ENCODE measurements at regions not wholly inside any gene's neighbourhood (a gene's known extent, or its start where the extent isn't known, plus 50 kb on each side); places are given as distances from the start of the nearest gene placed in this dataset.

GRCh38 chr11:29482510-29482909, 534.3 kb downstream of the KCNA4 start:
- no peak for DNase-seq (ENCODE audit: low read depth in 1 of 2, low spot score in 1 of 2)
- no peak overlapping the region for H3K4me3 ChIP-seq (replicated peaks; ENCODE audit: insufficient read depth, low read length)
- TF ChIP-seq GABPA (IDR thresholded peaks at IDR 0.05; ENCODE audit: low read depth): no peak
- no peak for TF ChIP-seq POLR2AphosphoS5 (IDR thresholded peaks at IDR 0.05; ENCODE audit: low read depth)
- no peak for TF ChIP-seq SPI1 (IDR thresholded peaks at IDR 0.05; ENCODE audit: borderline replicate concordance, low read depth)
- TF ChIP-seq CTCF (IDR thresholded peaks at IDR 0.05; ENCODE audit: insufficient read depth, low read length): no peak
- TF ChIP-seq, protein P1, sequence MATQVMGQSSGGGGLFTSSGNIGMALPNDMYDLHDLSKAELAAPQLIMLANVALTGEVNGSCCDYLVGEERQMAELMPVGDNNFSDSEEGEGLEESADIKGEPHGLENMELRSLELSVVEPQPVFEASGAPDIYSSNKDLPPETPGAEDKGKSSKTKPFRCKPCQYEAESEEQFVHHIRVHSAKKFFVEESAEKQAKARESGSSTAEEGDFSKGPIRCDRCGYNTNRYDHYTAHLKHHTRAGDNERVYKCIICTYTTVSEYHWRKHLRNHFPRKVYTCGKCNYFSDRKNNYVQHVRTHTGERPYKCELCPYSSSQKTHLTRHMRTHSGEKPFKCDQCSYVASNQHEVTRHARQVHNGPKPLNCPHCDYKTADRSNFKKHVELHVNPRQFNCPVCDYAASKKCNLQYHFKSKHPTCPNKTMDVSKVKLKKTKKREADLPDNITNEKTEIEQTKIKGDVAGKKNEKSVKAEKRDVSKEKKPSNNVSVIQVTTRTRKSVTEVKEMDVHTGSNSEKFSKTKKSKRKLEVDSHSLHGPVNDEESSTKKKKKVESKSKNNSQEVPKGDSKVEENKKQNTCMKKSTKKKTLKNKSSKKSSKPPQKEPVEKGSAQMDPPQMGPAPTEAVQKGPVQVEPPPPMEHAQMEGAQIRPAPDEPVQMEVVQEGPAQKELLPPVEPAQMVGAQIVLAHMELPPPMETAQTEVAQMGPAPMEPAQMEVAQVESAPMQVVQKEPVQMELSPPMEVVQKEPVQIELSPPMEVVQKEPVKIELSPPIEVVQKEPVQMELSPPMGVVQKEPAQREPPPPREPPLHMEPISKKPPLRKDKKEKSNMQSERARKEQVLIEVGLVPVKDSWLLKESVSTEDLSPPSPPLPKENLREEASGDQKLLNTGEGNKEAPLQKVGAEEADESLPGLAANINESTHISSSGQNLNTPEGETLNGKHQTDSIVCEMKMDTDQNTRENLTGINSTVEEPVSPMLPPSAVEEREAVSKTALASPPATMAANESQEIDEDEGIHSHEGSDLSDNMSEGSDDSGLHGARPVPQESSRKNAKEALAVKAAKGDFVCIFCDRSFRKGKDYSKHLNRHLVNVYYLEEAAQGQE (IDR thresholded peaks at IDR 0.05; ENCODE audit: insufficient replicate concordance, low read depth): no peak
- H3K27me3 ChIP-seq (ENCODE audit: insufficient read depth, poor library complexity, severe bottlenecking): no peaks in the 10 kb centered on the region
- H3K27ac ChIP-seq (replicated peaks): no peak overlapping the region

DNA sequence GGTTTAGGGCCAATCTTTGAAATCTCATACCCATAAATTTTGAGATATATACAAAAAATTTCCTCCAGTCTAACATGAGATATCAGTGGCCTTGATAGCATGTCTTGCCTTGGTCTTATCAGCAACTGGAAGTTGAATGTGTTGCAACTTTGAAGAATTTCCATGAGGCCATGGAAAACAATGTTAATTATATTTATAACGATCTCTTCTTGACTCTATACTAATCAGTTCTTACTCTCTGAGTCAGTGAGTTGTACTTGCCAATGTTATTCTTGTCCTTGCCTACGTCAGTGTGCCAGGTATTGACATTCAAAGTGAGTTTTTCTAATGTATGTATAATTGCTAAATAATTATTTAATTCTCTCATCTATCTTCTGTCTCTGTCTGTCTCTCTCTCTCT, 535.1 kb downstream of the KCNA4 start:
- Histone ChIP-seq H3K27ac (replicated peaks) (no peak overlapping the region), H3K27me3 (ENCODE audit: insufficient read depth, poor library complexity, severe bottlenecking) (no peaks in the 10 kb centered on the region), H3K4me3 (replicated peaks; ENCODE audit: insufficient read depth, low read length) (no peak overlapping the region)
- no peak for TF ChIP-seq GABPA (IDR thresholded peaks at IDR 0.05; ENCODE audit: low read depth)
- no peak for TF ChIP-seq CTCF (IDR thresholded peaks at IDR 0.05; ENCODE audit: insufficient read depth, low read length)
- TF ChIP-seq, protein P1 (IDR thresholded peaks at IDR 0.05; ENCODE audit: insufficient replicate concordance, low read depth): no peak
- no peak for TF ChIP-seq SPI1 (IDR thresholded peaks at IDR 0.05; ENCODE audit: borderline replicate concordance, low read depth)
- TF ChIP-seq POLR2AphosphoS5 (IDR thresholded peaks at IDR 0.05; ENCODE audit: low read depth): no peak
- no peak for DNase-seq (ENCODE audit: low read depth in 1 of 2, low spot score in 1 of 2)

DNA sequence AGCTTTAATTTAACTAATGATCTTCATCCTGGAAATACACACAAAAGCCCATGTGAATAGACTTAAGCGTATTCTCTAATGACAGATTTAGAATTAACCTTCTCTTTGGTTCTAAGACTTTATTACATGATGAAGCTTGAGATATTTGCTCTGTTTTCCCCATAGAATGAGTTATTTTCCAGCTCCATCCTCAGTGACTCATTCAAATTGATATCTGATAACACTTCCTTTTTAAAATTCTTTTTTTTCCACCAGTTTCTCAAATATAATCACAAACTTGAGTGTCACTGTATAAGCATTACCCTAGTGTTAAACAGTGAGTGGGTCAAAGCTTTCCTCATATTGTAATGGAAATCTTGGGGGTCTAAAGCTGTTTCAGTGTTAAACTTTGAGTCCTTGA, 535.8 kb downstream of the KCNA4 start:
- Histone ChIP-seq H3K27me3 (ENCODE audit: insufficient read depth, poor library complexity, severe bottlenecking) (no peaks in the 10 kb centered on the region), H3K27ac (replicated peaks) (no peak overlapping the region), H3K4me3 (replicated peaks; ENCODE audit: insufficient read depth, low read length) (no peak overlapping the region)
- no peak for DNase-seq (ENCODE audit: low read depth in 1 of 2, low spot score in 1 of 2)
- TF ChIP-seq POLR2AphosphoS5 (IDR thresholded peaks at IDR 0.05; ENCODE audit: low read depth) (no peak), SPI1 (IDR thresholded peaks at IDR 0.05; ENCODE audit: borderline replicate concordance, low read depth) (no peak)

- DNase-seq (ENCODE audit: low read depth in 1 of 2, low spot score in 1 of 2): no peak
- H3K27ac ChIP-seq (replicated peaks): no peak overlapping the region
- TF ChIP-seq, protein P1 (IDR thresholded peaks at IDR 0.05; ENCODE audit: insufficient replicate concordance, low read depth): no peak
- no peak for TF ChIP-seq GABPA (IDR thresholded peaks at IDR 0.05; ENCODE audit: low read depth)
- no peak overlapping the region for H3K4me3 ChIP-seq (replicated peaks; ENCODE audit: insufficient read depth, low read length)
- no peaks in the 10 kb centered on the region for H3K27me3 ChIP-seq (ENCODE audit: insufficient read depth, poor library complexity, severe bottlenecking)
Observed at GRCh38 chr11:29458252-29458651, 558.6 kb downstream of the KCNA4 start.

Measured in HL-60 (cell line).